NCI-H446 treated with DMSO at 0.1 percent for 48 hours (cell line): ENCODE measurements at regions not wholly inside any gene's neighbourhood (a gene's known extent, or its start where the extent isn't known, plus 50 kb on each side); places are given as distances from the start of the nearest gene placed in this dataset.
"Not testable (repeated sequence)": the region's sequence is repeated elsewhere in the genome, so short reads cannot be mapped to it uniquely, and the experiment has no call there.

Source experiments
- DNase-seq: peaks from one replicate; lab custom pipeline; 2025; lab: John Stamatoyannopoulos, UW

DNA sequence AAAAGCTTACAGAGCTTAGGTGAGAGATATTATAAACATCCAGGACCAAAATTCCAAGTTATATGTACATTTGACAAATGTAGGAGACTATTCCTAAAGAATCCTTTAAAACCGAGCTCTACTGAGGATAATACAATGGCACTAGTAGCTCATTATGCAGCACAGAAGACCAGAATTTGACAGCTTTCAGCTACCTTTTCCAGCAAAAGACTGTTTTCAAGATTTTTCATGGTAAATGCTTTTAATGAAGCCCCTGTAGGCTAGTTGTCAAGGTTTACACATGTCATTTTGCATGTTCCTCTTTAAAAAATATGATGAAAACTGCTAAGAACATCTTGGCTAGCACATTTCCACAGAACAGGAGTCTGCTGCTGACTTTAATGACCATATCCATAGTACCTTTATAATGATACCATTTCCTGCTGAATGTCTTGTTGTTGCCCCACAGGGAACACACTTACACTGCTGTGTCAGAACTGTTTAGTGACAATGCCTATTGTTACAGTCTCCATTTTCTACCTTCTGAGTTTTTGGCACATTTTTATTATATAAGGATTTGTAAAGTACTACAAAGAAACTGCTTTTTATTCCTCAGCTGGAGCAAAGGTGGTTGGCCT is 1382.3 kb downstream of the RAPGEF2 start:
- no peak for DNase-seq

GRCh38 chr4:160492181-160492580 is 1389.3 kb downstream of the RAPGEF2 start:
- DNase-seq, result no peak

DNA sequence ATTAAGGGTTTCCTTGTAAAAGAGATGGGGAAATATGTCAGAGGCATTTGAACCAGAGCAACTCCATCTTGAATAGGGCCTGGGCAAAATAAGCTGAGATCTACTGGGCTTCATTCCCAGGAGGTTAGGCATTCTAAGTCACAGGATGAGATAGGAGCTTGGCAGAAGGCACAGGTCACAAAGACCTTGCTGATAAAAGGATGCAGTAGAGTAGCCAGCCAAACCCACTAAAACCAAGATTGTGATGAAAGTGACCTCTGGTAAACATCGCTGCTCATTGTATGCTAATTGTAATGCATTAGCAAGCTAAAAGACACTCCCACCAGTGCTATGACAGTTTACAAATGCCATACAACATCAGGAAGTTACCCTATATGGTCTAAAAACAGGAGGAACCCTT is 1390.3 kb downstream of the RAPGEF2 start:
- DNase-seq, result no peak

GRCh38 chr4:160495356-160495755 is 1392.5 kb downstream of the RAPGEF2 start:
- no peak for DNase-seq

GRCh38 chr4:160498211-160498610 is 1395.3 kb downstream of the RAPGEF2 start:
- DNase-seq, result no peak

- no peak for DNase-seq
Observed at GRCh38 chr4:160505724-160506123, 1402.8 kb downstream of the RAPGEF2 start.

GRCh38 chr4:160510928-160511327 is 1408.0 kb downstream of the RAPGEF2 start:
- DNase-seq, result no peak

GRCh38 chr4:160514126-160514525 is 1411.2 kb downstream of the RAPGEF2 start:
- DNase-seq, result no peak

GRCh38 chr4:160523231-160523630 is 1420.4 kb downstream of the RAPGEF2 start:
- no peak for DNase-seq

- no peak for DNase-seq
Observed at GRCh38 chr4:160537681-160538080, 1434.8 kb downstream of the RAPGEF2 start.

- no peak for DNase-seq
Observed at GRCh38 chr4:160546201-160546600, 1443.3 kb downstream of the RAPGEF2 start.

DNA sequence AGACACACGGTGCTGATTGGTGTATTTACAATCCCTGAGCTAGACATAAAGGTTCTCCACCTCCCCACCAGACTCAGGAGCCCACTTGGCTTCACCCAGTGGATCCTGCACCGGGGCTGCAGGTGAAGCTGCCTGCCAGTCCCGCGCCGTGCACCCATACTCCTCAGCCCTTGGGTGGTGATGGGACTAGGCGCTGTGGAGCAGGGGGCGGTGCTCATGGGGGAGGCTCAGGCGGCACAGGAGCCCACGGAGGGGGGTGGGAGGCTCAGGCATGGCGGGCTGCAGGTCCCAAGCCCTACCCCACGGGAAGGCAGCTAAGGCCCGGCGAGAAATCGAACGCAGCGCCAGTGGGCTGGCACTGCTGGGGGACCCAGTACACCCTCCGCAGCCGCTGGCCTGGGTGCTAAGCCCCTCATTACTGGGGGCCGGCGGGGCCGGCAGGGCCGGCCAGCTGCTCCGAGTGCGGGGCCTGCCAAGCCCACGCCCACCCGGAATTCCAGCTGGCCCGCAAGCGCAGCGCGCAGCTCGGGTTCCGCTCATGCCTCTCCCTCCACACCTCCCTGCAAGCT is 1447.2 kb downstream of the RAPGEF2 start:
- DNase-seq, result not testable (repeated sequence)

DNA sequence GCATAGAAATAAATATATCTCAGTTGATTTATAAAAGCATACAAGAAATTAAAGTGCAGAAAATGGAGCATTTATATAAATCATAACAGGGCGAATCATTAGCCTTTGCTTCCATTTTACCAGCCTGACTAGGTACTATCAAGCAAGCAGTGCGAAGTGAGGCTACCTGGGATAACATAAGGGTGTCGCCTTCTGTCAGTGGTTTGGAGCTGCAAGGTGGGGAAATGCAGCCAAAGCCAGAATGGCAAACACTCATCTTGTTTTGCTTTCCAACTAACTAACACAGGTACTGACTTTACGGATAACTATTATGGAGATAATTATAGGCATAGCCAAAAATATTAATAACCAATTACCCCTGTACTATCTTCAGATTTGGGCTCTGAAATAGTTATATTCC is 1459.8 kb downstream of the RAPGEF2 start:
- no peak for DNase-seq

DNA sequence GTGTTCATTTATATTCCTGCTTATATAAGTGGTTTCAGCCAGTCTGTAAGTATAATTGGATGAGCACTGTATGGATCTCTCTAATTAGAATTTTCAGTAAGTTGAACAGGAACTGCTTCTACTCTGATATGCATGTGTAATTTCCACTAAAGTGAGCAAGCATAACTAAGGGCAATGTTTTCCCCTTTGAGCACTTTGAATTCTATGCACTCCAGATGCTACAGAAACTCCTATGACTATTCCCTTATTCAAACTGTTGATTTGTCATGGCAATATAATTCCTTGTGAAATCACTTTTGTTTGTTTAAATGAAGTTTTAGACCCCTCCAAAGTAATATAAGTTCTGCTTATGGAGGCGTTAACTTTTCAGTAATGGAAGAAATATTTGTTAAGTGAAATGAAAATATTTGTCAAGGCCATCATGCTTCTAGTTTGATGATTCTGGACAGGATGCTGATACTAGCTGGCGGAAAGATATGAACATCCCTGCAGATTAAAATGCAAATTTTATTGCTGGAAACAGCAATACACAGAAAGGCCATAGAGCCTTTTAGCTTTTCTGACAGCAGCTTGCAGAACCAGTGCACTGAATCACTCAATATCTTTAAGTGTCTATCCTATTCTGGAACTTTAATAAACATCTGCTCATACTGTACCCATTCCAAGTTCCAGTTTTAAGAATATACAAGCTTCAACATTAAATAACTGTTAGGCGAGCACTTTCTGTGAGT is 1460.8 kb downstream of the RAPGEF2 start:
- no peak for DNase-seq

GRCh38 chr4:160567634-160568033 is 1464.8 kb downstream of the RAPGEF2 start:
- DNase-seq, result no peak

DNA sequence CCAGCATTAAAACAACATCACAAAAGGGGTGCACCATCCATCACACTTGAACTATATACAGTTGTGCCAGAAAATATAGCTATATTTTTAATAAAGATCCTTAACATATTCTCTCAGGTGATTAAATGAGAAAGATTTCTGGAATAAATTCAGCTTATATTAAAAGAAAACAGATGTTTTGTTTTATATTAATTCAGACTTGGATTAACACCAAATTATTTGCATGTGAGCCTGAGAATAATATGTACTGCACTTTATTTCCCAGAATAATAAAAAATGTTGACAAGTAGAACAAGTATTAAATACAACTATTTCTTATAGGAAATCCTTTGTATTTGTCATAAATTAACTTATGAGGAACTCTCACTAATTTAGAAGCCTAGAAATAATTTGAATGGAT is 1467.4 kb downstream of the RAPGEF2 start:
- DNase-seq, result no peak

DNA sequence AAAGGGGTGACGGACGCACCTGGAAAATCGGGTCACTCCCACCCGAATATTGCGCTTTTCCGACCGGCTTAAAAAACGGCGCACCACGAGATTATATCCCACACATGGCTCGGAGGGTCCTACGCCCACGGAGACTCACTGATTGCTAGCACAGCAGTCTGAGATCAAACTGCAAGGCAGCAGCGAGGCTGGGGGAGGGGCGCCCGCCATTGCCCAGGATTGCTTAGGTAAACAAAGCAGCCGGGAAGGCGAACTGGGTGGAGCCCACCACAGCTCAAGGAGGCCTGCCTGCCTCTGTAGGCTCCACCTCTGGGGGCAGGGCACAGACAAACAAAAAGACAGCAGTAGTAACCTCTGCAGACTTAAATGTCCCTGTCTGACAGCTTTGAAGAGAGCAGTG is 1471.4 kb downstream of the RAPGEF2 start:
- not testable (repeated sequence) for DNase-seq

DNA sequence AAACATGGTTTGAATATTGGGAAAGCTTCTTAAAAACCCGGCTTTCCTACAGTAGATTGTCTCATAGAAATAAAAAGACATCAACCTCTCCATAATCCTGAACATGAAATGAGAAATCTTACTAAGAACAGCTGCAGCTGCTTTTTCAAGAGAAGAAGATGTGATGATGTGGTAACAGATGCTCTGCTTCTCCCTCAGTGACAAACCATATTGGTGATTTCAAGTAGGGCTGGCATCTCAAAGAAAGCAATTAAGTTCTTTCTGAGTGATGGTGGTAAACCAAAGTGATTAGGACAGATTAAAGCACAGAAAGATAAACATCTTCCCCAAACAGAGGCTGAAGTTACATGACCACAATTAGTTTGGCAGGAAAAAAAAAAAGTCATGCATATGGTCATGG is 1477.7 kb downstream of the RAPGEF2 start:
- DNase-seq, result no peak

DNA sequence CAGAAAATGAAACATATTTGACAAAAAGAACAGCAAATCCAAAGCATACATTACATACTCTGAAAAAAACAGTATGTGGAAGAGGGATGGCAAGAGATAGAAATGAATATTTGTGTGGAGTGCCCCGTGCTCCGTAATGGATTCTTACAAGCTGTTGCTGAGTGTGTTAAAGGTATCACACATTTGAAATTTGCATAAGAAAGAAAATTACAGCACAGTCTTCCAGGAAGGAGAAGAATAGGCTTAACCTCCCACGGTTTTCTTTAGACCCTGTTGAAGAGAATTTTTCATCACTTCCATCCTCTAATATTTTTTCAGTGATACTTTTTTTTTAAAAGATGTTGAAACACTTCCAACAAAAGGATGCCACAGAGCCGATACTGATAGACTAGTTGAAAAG is 1489.4 kb downstream of the RAPGEF2 start:
- DNase-seq, result no peak

GRCh38 chr4:160595646-160596045 is 1492.8 kb downstream of the RAPGEF2 start:
- DNase-seq, result no peak

DNA sequence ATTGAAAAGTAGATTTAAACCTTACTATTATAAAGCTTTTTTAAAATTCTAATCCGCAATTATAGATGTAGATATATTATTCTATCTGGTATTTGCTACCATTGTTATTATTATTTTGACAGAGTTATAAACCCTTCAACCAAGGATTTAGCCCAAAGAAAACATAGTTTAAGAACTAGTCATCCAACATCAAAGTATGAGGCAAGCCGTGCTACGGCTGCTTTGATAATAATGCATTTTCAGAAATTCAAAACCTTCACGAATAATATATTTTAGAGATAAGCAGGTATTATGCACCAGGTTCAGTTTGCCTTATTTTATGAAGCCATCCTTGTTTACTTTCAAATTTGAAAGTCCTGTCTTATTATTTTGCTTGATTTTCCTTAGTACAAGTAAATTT is 1501.7 kb downstream of the RAPGEF2 start:
- no peak for DNase-seq

GRCh38 chr4:160611181-160611580 is 1508.3 kb downstream of the RAPGEF2 start:
- DNase-seq, result no peak

DNA sequence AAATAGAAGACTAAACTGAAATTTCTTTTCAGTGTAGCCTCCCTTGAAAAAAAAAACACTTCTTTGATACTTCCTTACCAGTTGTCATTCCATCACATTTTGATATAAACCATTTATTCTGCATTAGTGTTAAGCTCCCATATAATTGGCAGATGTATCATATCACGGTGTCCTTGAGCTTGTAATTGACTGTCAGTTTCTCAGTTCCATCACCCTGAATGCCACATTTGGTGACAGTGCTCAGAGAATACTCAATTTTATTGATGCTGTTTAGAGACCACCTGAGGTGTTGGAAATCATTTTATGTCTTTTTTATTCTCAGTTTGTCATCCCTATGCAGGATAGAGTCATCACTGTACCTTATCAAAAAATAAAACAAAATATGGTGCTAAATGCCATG is 1528.2 kb downstream of the RAPGEF2 start:
- DNase-seq, result no peak

- no peak for DNase-seq
Observed at GRCh38 chr4:160652790-160653189, 1511.0 kb downstream of the FSTL5 start.
